ENCODE measurements at regions not wholly inside any gene's neighbourhood (a gene's known extent, or its start where the extent isn't known, plus 50 kb on each side); places are given as distances from the start of the nearest gene placed in this dataset.

DNA sequence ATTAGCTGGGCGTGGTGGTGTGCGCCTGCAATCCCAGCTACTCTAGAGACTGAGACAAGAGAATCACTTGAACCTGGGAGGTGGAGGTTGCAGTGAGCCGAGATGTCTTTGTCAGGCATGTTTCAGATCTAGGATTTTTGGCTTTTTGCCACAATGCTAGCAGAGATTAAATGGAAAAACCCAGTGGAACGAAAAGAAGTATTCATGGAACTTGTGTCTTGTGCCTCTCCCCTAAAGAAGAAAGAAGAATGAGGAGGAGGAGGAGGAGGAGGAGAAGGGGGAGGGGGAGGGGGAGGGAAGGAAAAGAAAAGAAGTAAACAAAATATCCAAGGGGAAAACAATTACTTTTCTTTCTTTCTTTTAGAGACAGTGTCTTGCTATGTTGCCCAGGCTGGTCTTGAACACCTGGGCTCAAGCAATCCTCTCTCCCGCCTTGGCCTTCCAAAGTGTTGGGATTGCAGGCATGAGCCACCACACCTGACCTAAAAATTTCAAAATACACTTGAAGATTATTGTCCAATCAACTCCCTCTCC lies 106.0 kb downstream of the ARRDC3 start:
- H3K4me3 ChIP-seq (ENCODE audit: low read depth, low read length), result no peak overlapping the region
- no peak for DNase-seq (ENCODE audit: low read depth, low spot score)
- in situ Hi-C loops (cut with HindIII; ENCODE audit: low sequenced_read_pairs), result no loop called here
- TF ChIP-seq, protein P1, sequence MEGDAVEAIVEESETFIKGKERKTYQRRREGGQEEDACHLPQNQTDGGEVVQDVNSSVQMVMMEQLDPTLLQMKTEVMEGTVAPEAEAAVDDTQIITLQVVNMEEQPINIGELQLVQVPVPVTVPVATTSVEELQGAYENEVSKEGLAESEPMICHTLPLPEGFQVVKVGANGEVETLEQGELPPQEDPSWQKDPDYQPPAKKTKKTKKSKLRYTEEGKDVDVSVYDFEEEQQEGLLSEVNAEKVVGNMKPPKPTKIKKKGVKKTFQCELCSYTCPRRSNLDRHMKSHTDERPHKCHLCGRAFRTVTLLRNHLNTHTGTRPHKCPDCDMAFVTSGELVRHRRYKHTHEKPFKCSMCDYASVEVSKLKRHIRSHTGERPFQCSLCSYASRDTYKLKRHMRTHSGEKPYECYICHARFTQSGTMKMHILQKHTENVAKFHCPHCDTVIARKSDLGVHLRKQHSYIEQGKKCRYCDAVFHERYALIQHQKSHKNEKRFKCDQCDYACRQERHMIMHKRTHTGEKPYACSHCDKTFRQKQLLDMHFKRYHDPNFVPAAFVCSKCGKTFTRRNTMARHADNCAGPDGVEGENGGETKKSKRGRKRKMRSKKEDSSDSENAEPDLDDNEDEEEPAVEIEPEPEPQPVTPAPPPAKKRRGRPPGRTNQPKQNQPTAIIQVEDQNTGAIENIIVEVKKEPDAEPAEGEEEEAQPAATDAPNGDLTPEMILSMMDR (IDR thresholded peaks at IDR 0.05; ENCODE audit: low read depth, low read length), result no peak

DNA sequence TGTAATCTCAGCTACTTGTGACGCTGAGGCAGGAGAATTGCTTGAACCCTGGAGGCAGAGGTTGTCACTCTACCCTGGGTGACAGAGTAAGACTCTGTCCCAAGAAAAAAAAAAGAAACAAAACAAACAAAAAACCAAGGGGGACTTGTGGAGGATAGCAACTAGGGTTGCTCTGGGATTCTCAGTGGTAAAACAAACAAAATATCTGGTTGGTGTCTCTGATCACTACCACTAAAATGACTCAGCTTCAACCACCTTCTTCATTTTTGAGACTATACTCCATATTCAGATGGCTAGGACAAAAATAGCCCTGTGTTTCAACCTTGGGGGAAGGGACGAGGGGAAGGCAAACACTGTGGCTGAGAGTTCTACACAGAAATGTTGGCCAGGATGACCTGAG lies 110.3 kb downstream of the ARRDC3 start:
- no peak overlapping the region for H3K4me3 ChIP-seq (ENCODE audit: low read depth, low read length)
- peak; percentile 71 for DNase-seq (ENCODE audit: low read depth, low spot score)
- TF ChIP-seq, protein P1 (IDR thresholded peaks at IDR 0.05; ENCODE audit: low read depth, low read length), result no peak
- in situ Hi-C loops (cut with HindIII; ENCODE audit: low sequenced_read_pairs), result no loop called here

DNA sequence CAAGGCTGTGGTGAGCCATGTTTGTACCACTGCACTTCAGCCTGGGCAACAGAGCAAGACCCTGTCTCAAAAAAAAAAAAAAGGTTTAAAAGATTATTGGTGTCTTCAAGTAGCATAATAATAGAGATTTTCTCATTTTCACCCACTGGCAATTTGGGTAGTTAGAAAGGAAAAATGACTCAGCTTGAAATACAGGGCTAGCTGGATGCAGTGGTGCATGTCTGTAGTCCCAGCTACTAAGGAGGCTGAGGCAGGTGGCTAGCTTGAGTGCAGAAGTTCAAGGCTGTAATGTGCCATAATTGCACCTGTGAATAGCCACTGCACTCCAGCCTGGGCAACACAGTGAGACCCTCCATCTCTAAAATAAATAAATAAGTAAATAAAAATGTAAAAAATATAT lies 111.1 kb downstream of the ARRDC3 start:
- TF ChIP-seq, protein P1 (IDR thresholded peaks at IDR 0.05; ENCODE audit: low read depth, low read length), result no peak
- in situ Hi-C loops (cut with HindIII; ENCODE audit: low sequenced_read_pairs), result no loop called here
- no peak for DNase-seq (ENCODE audit: low read depth, low spot score)
- H3K4me3 ChIP-seq (ENCODE audit: low read depth, low read length), result no peak overlapping the region

- in situ Hi-C loops (cut with HindIII; ENCODE audit: low sequenced_read_pairs), result no loop called here
- TF ChIP-seq, protein P1 (IDR thresholded peaks at IDR 0.05; ENCODE audit: low read depth, low read length), result no peak
- no peak for DNase-seq (ENCODE audit: low read depth, low spot score)
- H3K4me3 ChIP-seq (ENCODE audit: low read depth, low read length), result no peak overlapping the region
Measured at GRCh38 chr5:91269198-91269597, 113.9 kb downstream of the ARRDC3 start.

DNA sequence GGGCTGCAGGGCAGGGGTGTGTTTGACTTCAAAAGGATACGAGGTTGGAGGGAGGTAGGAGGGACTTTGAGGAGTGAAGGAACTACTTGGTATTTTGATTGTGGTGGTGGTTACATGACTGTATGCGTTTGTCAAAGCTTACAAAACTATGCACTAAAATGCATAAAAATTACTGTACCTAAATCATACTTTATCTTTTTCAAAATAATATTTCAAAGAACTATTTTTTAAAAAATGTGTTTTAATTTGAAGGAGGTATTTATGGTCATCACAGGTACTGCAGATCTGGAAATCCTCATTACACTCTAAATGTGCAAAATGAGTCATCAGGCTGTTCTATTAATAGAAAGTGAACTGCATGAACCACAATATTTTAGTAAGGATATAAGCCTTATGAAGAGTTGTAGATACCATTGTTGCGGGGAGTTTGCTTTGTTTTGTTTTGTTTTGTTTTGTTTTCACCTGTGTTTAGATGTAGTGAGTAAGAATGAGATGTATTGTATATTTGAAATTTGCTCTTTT lies 116.9 kb downstream of the ARRDC3 start:
- TF ChIP-seq, protein P1 (IDR thresholded peaks at IDR 0.05; ENCODE audit: low read depth, low read length), result no peak
- H3K4me3 ChIP-seq (ENCODE audit: low read depth, low read length), result no peak overlapping the region
- peak; percentile 76 for DNase-seq (ENCODE audit: low read depth, low spot score)
- in situ Hi-C loops (cut with HindIII; ENCODE audit: low sequenced_read_pairs), result no loop called here

- in situ Hi-C loops (cut with HindIII; ENCODE audit: low sequenced_read_pairs), result no loop called here
- no peak for DNase-seq (ENCODE audit: low read depth, low spot score)
- TF ChIP-seq, protein P1 (IDR thresholded peaks at IDR 0.05; ENCODE audit: low read depth, low read length), result no peak
- no peak overlapping the region for H3K4me3 ChIP-seq (ENCODE audit: low read depth, low read length)
Measured at GRCh38 chr5:91264311-91265051, 118.6 kb downstream of the ARRDC3 start.
